Thymus (tissue), 11 donors: ENCODE measurements at regions not wholly inside any gene's neighbourhood (a gene's known extent, or its start where the extent isn't known, plus 50 kb on each side); places are given as distances from the start of the nearest gene placed in this dataset.
"Not testable (repeated sequence)": the region's sequence is repeated elsewhere in the genome, so short reads cannot be mapped to it uniquely, and the experiment has no call there.

Experiments used
- DNase-seq, 9 donors: peaks; one replicate each; pipeline ENCODE4 v3.0.0-alpha.2; 2013; ENCODE audit warnings: low spot score in 9 of 9, low read depth in 6 of 9, missing footprints in 1 of 9
- H3K27ac ChIP-seq, 2 donors: one replicate each; pipeline ENCODE4 v1.5.1; 2013; ENCODE audit warnings: control low read depth in 1 of 2, low read depth in 1 of 2, low read length in 1 of 2, mild to moderate bottlenecking in 1 of 2, moderate library complexity in 1 of 2
- H3K27me3 ChIP-seq, 2 donors: one replicate each; pipeline ENCODE4 v1.5.1; 2013; ENCODE audit warnings: low read length in 1 of 2; ENCODE audit not compliant: control insufficient read depth in 2 of 2, insufficient read depth in 1 of 2
- H3K36me3 ChIP-seq, 2 donors: one replicate each; pipeline ENCODE4 v1.5.1; 2013; ENCODE audit warnings: low read length in 1 of 2, mild to moderate bottlenecking in 1 of 2, moderate library complexity in 1 of 2; ENCODE audit not compliant: control insufficient read depth in 2 of 2, insufficient read depth in 2 of 2
- H3K4me1 ChIP-seq, 2 donors: one replicate each; pipeline ENCODE4 v1.5.1; 2013; ENCODE audit warnings: low read length in 2 of 2; ENCODE audit not compliant: control insufficient read depth in 2 of 2, insufficient read depth in 2 of 2
- H3K4me3 ChIP-seq, 2 donors: one replicate each; pipeline ENCODE4 v1.5.1; 2013; ENCODE audit warnings: low read length in 2 of 2, control low read depth in 1 of 2, mild to moderate bottlenecking in 1 of 2
- H3K9me3 ChIP-seq, 2 donors: one replicate each; pipeline ENCODE4 v1.5.1; 2013; ENCODE audit warnings: low read length in 1 of 2, mild to moderate bottlenecking in 1 of 2; ENCODE audit not compliant: control insufficient read depth in 2 of 2, insufficient read depth in 1 of 2
- WGBS: extraction: QIAGEN DNeasy Blood & Tissue Kit; methylation state at CpG from one replicate; pipeline ENCODE4 v1.1.7; 2013; 5-methylcytosine and 5-hydroxymethylcytosine counted together
- donor health status: healthy.

GRCh38 chr7:155394413-155394812 lies 63.5 kb upstream of the EN2 start:
- no peak for DNase-seq
- Histone ChIP-seq H3K4me3 (no peak overlapping the region), H3K9me3 (no peaks in the 10 kb centered on the region), H3K36me3 (no peaks in the 10 kb centered on the region), H3K4me1 (no peaks in the 10 kb centered on the region), H3K27me3 (peaks cover 6 to 42% of the 10 kb centered on the region in 2 donors), H3K27ac (no peak overlapping the region)
- 97% methylated on average over 7 of the region's 7 CpGs for WGBS

DNA sequence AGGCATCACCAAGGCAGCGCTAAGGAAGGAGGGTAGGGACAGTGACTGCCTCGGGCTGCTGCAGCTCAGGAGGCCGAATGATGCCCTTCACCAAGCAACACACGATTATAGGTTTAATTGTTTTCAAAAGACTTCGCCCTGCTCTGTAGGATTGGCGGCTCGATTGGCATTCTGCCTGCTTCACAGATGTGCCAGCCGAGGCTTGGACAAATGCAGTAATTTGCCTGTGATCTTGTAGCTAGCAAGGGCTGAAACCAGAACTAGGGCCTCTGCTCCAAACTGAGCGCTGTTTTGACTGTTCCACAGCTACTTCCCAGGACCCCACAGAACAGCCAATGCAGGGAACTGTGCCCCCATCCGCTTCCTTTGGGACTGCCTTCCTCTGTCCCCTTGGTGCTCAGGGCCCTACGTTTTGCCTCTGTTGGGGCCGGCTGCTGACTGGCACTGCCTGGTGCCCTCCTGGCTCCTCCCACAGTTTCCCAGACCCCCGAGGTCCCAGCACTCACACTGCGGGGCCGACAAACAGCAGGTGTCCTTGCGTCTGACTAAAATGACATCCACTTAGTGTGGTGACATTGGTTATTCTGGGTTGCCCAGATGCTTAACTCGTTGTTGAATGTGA lies 62.6 kb upstream of the EN2 start:
- Histone ChIP-seq H3K27ac (no peak overlapping the region), H3K4me1 (no peaks in the 10 kb centered on the region), H3K27me3 (peaks cover 4 to 44% of the 10 kb centered on the region in 2 donors), H3K4me3 (no peak overlapping the region), H3K36me3 (no peaks in the 10 kb centered on the region), H3K9me3 (no peaks in the 10 kb centered on the region)
- no peak for DNase-seq
- WGBS, result 85% methylated on average over 17 of the region's 17 CpGs

DNA sequence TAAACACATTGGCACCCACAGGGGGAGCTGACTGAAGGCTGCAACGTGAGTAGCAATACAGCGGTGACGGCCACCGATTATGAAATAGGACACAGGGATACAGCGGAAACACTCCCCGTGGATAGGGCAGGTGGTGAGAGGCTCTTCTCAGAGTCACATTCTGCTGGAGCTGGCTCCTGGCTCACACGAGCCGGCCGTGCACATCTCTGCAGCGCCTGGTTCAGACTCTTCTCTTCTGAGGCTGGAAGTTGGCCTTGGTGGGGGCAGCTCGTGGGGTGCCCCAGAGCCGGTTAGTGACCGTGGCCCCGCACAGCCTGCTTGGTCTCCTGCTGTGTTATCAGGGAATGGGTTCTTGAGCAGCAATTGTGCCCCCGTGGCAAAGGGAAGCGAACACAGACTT lies 61.3 kb upstream of the EN2 start:
- Histone ChIP-seq H3K4me1 (no peaks in the 10 kb centered on the region), H3K36me3 (no peaks in the 10 kb centered on the region), H3K27me3 (peaks cover 0 to 49% of the 10 kb centered on the region in 2 donors), H3K4me3 (no peak overlapping the region), H3K9me3 (no peaks in the 10 kb centered on the region), H3K27ac (no peak overlapping the region)
- no peak for DNase-seq
- 93% methylated on average over 16 of the region's 16 CpGs for WGBS

GRCh38 chr7:155397758-155398714 lies 59.9 kb upstream of the EN2 start:
- not testable (repeated sequence) for H3K9me3 ChIP-seq, H3K36me3 ChIP-seq, H3K4me3 ChIP-seq, H3K27ac ChIP-seq, DNase-seq, H3K4me1 ChIP-seq
- 93% methylated on average over 49 of the region's 49 CpGs for WGBS
- H3K27me3 ChIP-seq, result peaks cover 0 to 53% of the 10 kb centered on the region in 2 donors

GRCh38 chr7:155398944-155399343 lies 59.0 kb upstream of the EN2 start:
- Histone ChIP-seq H3K27me3 (peaks cover 0 to 62% of the 10 kb centered on the region in 2 donors), H3K27ac (no peak overlapping the region), H3K36me3 (no peaks in the 10 kb centered on the region), H3K9me3 (no peaks in the 10 kb centered on the region), H3K4me1 (no peaks in the 10 kb centered on the region), H3K4me3 (no peak overlapping the region)
- WGBS, result 87% methylated on average over 14 of the region's 14 CpGs
- DNase-seq, result no peak

DNA sequence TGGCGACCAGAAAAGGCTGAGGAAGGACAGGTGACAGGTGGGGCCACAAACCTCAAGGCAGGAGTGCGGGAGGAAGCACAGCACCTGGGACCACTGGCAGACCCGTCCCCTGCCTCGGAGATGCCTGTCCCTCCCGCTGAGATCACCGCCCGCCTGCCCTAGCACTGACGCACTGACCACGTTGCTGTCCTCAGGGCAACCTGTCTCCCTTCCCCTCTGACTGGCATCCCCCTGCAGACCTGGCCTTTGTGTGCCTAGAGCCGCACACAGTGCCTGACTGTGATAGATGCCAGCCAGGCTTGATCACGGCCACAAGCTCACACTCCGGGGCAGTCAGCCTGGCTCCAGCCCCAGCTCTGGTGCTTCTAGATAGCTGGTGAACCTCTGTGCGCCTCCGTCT lies 58.4 kb upstream of the EN2 start:
- no peak for DNase-seq
- H3K27me3 ChIP-seq, result peaks cover 2 to 65% of the 10 kb centered on the region in 2 donors
- H3K9me3 ChIP-seq, result no peaks in the 10 kb centered on the region
- no peak overlapping the region for H3K4me3 ChIP-seq
- no peaks in the 10 kb centered on the region for H3K36me3 ChIP-seq
- H3K27ac ChIP-seq, result no peak overlapping the region
- 93% methylated on average over 14 of the region's 14 CpGs for WGBS
- H3K4me1 ChIP-seq, result no peaks in the 10 kb centered on the region

- H3K9me3 ChIP-seq, result no peaks in the 10 kb centered on the region
- no peak for DNase-seq
- H3K27me3 ChIP-seq, result peaks cover 7 to 69% of the 10 kb centered on the region in 2 donors
- H3K36me3 ChIP-seq, result no peaks in the 10 kb centered on the region
- 76% methylated on average over 8 of the region's 8 CpGs for WGBS
- no peak overlapping the region for H3K27ac ChIP-seq
- H3K4me3 ChIP-seq, result no peak overlapping the region
- H3K4me1 ChIP-seq, result peaks cover 0 to 7% of the 10 kb centered on the region in 2 donors
Measured at GRCh38 chr7:155401231-155401630, 56.7 kb upstream of the EN2 start.

DNA sequence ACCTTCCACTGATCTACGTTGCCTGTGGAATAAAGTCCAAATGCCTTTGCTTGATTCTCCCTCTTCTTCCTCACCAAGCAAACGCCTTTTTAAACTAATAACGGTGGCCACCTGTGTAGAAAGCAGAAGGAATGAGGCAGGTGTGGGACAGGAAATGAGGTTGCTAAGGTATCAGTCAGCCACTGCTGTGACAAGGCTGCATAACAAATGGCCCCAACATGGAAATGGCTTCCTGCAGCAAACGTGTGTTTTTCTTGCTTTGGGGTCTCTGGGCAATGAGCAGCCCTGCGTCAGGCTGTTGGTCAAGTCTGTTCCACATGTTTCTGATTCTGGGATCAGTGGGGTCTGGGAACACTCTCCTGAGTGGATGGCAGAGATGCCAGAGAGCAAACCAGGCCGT lies 56.0 kb upstream of the EN2 start:
- Histone ChIP-seq H3K27me3 (peaks cover 7 to 71% of the 10 kb centered on the region in 2 donors), H3K27ac (no peak overlapping the region)
- 69% methylated on average over 6 of the region's 6 CpGs for WGBS

GRCh38 chr7:155402941-155403340 lies 55.0 kb upstream of the EN2 start:
- H3K36me3 ChIP-seq, result no peaks in the 10 kb centered on the region
- WGBS, result 83% methylated on average over 6 of the region's 6 CpGs
- H3K27ac ChIP-seq, result no peak overlapping the region
- peaks cover 0 to 9% of the 10 kb centered on the region in 2 donors for H3K4me1 ChIP-seq
- peaks cover 7 to 70% of the 10 kb centered on the region in 2 donors for H3K27me3 ChIP-seq
- DNase-seq, result no peak
- no peak overlapping the region for H3K4me3 ChIP-seq
- no peaks in the 10 kb centered on the region for H3K9me3 ChIP-seq

More for the DNA sequence above, 56.0 kb upstream of the EN2 start:
- H3K4me1 ChIP-seq, result peaks cover 0 to 9% of the 10 kb centered on the region in 2 donors
- DNase-seq, result no peak
- no peak overlapping the region for H3K4me3 ChIP-seq
- H3K9me3 ChIP-seq, result no peaks in the 10 kb centered on the region
- H3K36me3 ChIP-seq, result no peaks in the 10 kb centered on the region
